Osteoblast (primary cell): ENCODE measurements at regions not wholly inside any gene's neighbourhood (a gene's known extent, or its start where the extent isn't known, plus 50 kb on each side); places are given as distances from the start of the nearest gene placed in this dataset.

Experiments used
- DNase-seq: peaks from one replicate; pipeline ENCODE4 v3.0.0; 2011; ENCODE audit warnings: low spot score, mixed read lengths; ENCODE audit not compliant: insufficient read length; ENCODE audit errors: missing footprints
- H2AFZ ChIP-seq: 2 replicates; pipeline ENCODE4 v1.6.0; 2011; ENCODE audit warnings: mild to moderate bottlenecking, low read length
- H3K27ac ChIP-seq: 2 replicates; pipeline ENCODE4 v1.5.1; 2011; ENCODE audit warnings: mild to moderate bottlenecking, low read depth, low read length, moderate library complexity
- H3K27me3 ChIP-seq: 2 replicates; pipeline ENCODE4 v1.6.0; 2012; ENCODE audit warnings: mild to moderate bottlenecking, control low read depth, inconsistent platforms, low read length, moderate library complexity; ENCODE audit not compliant: insufficient read depth
- H3K36me3 ChIP-seq: 2 replicates; pipeline ENCODE4 v1.5.1; 2011; ENCODE audit warnings: mild to moderate bottlenecking, low read length, control low read depth, moderate library complexity; ENCODE audit not compliant: insufficient read depth
- H3K4me1 ChIP-seq: 2 replicates; pipeline ENCODE4 v1.5.1; 2011; ENCODE audit warnings: mild to moderate bottlenecking, low read length, control low read depth, moderate library complexity; ENCODE audit not compliant: insufficient read depth
- H3K4me2 ChIP-seq: 2 replicates; pipeline ENCODE4 v1.6.0; 2011; ENCODE audit warnings: mild to moderate bottlenecking, low read length; ENCODE audit not compliant: insufficient read depth
- H3K4me3 ChIP-seq: fragments of 200-600 bp; sonication (generic); 3 replicates; pipeline ENCODE4 v1.5.1; 2012; ENCODE audit warnings: mild to moderate bottlenecking, low read length, inconsistent platforms; ENCODE audit not compliant: insufficient read depth
- H3K79me2 ChIP-seq: 2 replicates; pipeline ENCODE4 v1.6.0; 2012; ENCODE audit warnings: mild to moderate bottlenecking, low read length, control low read depth, inconsistent platforms; ENCODE audit not compliant: insufficient read depth
- H3K9me3 ChIP-seq: 2 replicates; pipeline ENCODE4 v1.5.1; 2011; ENCODE audit warnings: low read depth, low read length, control low read depth
- H4K20me1 ChIP-seq: 2 replicates; pipeline ENCODE4 v1.6.0; 2012; ENCODE audit warnings: mild to moderate bottlenecking, low read length, control low read depth; ENCODE audit not compliant: insufficient read depth
- TF ChIP-seq, protein P1 (sequence below): IDR thresholded peaks from 2 replicates; pipeline ENCODE4 v1.5.1; 2011; ENCODE audit warnings: mild to moderate bottlenecking, low read depth, low read length, moderate library complexity; ENCODE audit errors: extremely low read depth

DNA sequence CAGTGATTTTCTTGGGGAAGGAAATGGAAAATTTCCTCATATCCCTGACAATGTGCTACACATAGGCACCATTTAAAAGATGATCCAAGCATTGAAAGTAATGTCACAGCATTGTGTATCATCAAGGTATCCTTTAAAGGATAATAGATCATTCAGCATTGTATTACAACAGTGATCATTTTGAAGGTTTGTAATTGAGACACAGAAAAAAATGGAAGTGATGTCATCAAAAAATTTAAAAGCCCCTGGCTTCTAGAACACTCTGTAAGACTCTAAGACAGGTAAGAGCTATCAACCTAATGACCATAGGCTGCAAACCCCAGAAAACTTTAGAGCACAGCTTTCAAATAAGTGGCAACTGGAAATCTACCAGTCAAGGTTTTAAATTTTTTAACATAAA, 271.4 kb downstream of the ETAA1 start:
- Histone ChIP-seq H3K4me3 (no peak overlapping the region), H3K9me3 (no peaks in the 10 kb centered on the region), H3K36me3 (no peaks in the 10 kb centered on the region), H3K79me2 (no peaks in the 10 kb centered on the region), H3K27ac (no peak overlapping the region), H3K4me2 (no peak overlapping the region), H3K27me3 (peaks cover 2% of the 10 kb centered on the region), H2AFZ (no peak overlapping the region), H4K20me1 (no peaks in the 10 kb centered on the region), H3K4me1 (no peaks in the 10 kb centered on the region)
- TF ChIP-seq, protein P1, sequence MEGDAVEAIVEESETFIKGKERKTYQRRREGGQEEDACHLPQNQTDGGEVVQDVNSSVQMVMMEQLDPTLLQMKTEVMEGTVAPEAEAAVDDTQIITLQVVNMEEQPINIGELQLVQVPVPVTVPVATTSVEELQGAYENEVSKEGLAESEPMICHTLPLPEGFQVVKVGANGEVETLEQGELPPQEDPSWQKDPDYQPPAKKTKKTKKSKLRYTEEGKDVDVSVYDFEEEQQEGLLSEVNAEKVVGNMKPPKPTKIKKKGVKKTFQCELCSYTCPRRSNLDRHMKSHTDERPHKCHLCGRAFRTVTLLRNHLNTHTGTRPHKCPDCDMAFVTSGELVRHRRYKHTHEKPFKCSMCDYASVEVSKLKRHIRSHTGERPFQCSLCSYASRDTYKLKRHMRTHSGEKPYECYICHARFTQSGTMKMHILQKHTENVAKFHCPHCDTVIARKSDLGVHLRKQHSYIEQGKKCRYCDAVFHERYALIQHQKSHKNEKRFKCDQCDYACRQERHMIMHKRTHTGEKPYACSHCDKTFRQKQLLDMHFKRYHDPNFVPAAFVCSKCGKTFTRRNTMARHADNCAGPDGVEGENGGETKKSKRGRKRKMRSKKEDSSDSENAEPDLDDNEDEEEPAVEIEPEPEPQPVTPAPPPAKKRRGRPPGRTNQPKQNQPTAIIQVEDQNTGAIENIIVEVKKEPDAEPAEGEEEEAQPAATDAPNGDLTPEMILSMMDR = no peak
- no peak for DNase-seq

DNA sequence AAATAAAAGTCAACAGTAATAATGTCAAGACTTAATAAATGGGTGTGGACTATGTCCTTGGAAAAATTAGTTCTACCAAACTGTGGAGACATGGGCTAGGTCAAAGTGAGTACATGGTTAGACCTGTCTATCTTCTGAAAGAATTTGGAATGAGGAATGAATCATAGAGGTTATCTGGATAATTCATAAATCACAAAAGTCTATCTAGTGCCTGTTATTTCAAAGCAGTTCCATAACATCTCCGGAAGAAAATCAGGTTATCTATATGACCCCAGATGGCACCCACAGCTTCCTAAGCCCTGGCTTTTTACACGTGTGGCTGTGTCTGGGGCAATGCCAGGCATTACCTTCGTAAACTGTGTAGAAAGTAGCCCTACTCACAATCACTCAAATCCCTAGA, 272.0 kb downstream of the ETAA1 start:
- Histone ChIP-seq H3K27me3 (peaks cover 2% of the 10 kb centered on the region), H3K27ac (no peak overlapping the region), H4K20me1 (no peaks in the 10 kb centered on the region), H3K9me3 (no peaks in the 10 kb centered on the region), H3K4me2 (no peak overlapping the region), H3K36me3 (no peaks in the 10 kb centered on the region), H3K4me3 (no peak overlapping the region), H3K79me2 (no peaks in the 10 kb centered on the region), H2AFZ (no peak overlapping the region), H3K4me1 (no peaks in the 10 kb centered on the region)
- no peak for DNase-seq
- TF ChIP-seq, protein P1 = no peak

DNA sequence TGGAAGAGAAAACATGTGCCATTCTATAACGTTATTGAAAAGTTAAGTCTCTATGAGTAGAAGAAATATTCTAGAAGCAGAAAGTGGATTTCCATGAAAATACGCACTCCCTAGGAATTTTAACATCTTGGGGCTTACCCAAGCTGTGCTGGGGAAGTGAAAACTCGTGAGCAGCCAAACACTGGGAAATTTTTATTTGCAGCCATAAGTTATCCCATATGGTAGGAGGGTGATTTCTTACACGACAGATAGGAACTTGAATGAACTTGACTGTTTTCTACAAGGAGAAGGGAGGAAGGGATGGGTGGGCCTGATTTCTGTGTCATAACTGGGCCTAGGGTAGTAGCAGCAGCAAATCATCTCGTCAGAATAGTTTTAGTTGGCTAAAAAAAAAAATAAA, 272.6 kb downstream of the ETAA1 start:
- H3K9me3 ChIP-seq = no peaks in the 10 kb centered on the region
- peaks cover 2% of the 10 kb centered on the region for H3K27me3 ChIP-seq
- no peak for DNase-seq
- H3K4me3 ChIP-seq = no peak overlapping the region
- no peak overlapping the region for H3K4me2 ChIP-seq
- H3K36me3 ChIP-seq = no peaks in the 10 kb centered on the region
- no peaks in the 10 kb centered on the region for H3K4me1 ChIP-seq
- H2AFZ ChIP-seq = no peak overlapping the region
- H4K20me1 ChIP-seq = no peaks in the 10 kb centered on the region
- no peaks in the 10 kb centered on the region for H3K79me2 ChIP-seq
- no peak overlapping the region for H3K27ac ChIP-seq
- TF ChIP-seq, protein P1 = no peak

DNA sequence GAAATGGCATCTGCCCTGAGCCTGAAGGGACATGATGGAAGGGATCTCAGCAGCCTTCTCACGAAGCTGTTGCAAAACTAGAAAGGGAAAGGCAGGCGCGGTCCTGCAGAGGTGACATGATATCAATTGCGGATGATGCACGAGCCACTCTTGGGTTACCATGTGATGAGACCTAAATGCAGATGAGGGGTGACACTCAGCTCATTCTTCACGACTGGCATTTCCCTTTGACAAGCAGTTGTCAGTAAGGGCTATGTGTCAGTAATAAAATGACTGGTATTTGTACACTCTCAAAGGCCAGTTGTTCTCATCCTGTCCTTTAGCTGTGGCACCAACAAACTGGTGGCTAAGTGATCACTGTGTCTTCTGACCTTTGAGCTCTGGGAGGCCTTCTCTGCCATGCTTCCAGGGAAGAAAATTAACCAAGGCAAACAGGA, 273.6 kb downstream of the ETAA1 start:
- TF ChIP-seq, protein P1 = no peak

More for the DNA sequence above, 273.6 kb downstream of the ETAA1 start:
- no peaks in the 10 kb centered on the region for H4K20me1 ChIP-seq
- no peak overlapping the region for H3K4me2 ChIP-seq
- H3K4me3 ChIP-seq = no peak overlapping the region
- H2AFZ ChIP-seq = no peak overlapping the region
- no peak for DNase-seq
- H3K36me3 ChIP-seq = no peaks in the 10 kb centered on the region
- H3K9me3 ChIP-seq = no peaks in the 10 kb centered on the region
- no peaks in the 10 kb centered on the region for H3K4me1 ChIP-seq
- H3K27me3 ChIP-seq = peaks cover 2% of the 10 kb centered on the region
- H3K27ac ChIP-seq = no peak overlapping the region
- H3K79me2 ChIP-seq = no peaks in the 10 kb centered on the region
